GM11168 (cell line): ENCODE measurements at regions not wholly inside any gene's neighbourhood (a gene's known extent, or its start where the extent isn't known, plus 50 kb on each side); places are given as distances from the start of the nearest gene placed in this dataset.
"Not testable (repeated sequence)": the region's sequence is repeated elsewhere in the genome, so short reads cannot be mapped to it uniquely, and the experiment has no call there.

ENCODE experiments used
- in situ Hi-C: fragments of 300-500 bp; cut with MboI; formaldehyde crosslinking; loops from one replicate; pipeline ENCODE4 v1.12.0; 2022; ENCODE audit warnings: low sequenced_read_pairs; ENCODE audit not compliant: unreplicated experiment

GRCh38 chr13:66076417-66076816 lies 1153.7 kb downstream of the PCDH9 start:
- in situ Hi-C loops = no loop called here

DNA sequence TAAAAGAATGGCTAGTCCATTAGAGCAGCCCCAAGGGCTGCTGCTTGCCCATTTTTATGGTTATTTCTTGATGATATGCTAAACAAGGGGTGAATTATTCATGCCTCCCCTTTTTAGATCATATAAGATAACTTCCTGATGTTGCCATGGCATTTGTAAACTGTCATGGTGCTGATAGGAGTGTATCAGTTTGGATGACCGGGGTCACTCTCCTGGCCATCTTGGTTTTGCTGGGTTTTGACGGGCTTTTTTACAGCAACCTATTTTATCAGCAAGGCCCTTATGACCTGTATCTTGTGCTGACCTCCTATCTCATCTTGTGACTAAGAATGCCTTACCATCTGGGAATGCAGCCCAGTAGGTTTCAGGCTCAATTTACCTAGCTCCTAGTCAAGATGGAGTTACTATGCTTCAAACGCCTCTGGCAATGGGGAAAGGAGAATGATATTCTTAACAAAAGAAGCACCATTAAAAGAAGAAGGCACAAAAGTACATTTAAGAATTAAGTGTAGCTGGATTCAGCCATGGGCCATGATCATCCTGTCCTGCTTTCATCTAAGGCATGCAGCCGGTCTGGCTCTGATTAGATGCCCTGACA lies 1156.0 kb downstream of the PCDH9 start:
- in situ Hi-C loops = no loop called here

- in situ Hi-C loops = not testable (repeated sequence)
These were observed 1158.0 kb downstream of the PCDH9 start for GRCh38 chr13:66072097-66072496.

DNA sequence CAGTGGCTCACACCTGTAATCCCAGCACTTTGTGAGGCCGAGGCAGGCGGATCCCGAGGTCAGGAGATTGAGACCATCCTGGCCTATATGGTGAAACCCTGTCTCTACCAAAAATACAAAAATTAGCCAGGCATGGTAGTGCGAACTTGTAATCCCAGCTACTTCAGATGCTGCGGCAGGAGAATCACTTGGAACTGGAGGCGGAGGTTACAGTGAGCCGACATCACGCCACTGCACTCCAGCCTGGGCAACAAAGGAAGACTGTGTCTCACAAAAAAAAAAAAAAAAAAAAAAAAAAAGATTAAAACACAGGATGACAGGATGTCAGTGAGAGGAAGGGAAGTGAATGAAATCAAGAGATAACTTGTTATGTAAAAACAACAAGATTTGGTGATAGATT lies 1158.5 kb downstream of the PCDH9 start:
- in situ Hi-C loops = no loop called here

- in situ Hi-C loops = no loop called here
These were observed 1159.1 kb downstream of the PCDH9 start for GRCh38 chr13:66071029-66071428.

GRCh38 chr13:66069570-66069969 lies 1160.6 kb downstream of the PCDH9 start:
- in situ Hi-C loops = no loop called here

DNA sequence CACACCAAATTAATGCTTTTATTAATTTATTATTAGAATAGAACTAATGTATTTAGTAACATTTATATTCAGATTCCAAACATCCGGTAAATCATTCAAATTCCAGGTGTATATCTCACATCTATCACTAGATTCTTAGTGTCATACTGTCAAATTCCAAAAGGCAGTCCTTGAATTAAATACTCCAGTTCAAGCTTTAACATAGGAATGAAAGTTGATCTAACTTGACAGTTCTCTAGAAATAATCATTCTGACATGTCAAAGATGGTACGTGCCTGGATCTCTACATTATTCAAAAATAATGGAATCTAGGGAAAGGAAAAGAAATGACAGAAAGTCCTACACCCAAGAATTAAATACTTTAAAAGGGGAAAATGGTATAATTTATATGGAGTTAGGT lies 1161.5 kb downstream of the PCDH9 start:
- in situ Hi-C loops = no loop called here

DNA sequence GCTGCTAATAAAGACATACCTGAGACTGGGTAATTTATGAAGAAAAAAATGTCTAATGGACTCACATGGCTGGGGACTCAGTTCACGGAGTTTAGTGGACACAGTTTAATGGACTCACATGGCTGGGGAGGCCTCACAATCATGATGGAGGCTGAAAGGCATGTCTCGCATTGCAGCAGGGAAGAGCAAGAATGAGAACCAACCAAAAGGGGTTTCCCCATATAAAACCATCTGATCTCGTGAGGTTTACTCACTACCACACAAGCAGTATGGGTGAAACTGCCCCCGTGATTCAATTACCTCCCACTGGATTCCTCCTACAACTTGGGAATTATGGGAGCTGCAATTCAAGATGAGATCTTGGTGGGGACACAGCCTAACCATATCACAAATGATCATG lies 1181.2 kb downstream of the PCDH9 start:
- in situ Hi-C loops = no loop called here

- in situ Hi-C loops = no loop called here
These were observed 1189.6 kb downstream of the PCDH9 start for GRCh38 chr13:66040506-66040905.

DNA sequence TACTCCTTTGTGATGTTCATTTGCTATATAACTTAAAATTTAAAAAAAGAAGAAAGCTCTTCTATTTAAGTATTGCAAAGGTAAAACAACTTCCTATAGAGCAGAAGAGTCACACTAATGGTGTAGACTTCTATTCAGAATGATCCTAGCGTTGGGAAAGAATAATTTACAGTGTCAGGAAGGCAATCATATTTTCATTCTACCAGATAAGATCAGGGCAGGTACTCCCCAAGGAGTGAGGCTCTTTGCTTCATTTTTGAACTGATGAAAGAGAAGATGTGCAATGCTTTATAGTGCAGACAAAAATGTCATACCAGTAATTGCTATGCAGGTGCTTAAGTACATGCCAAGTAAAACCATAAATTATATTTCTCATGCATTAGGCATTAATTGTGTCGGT lies 1193.0 kb downstream of the PCDH9 start:
- in situ Hi-C loops = no loop called here

GRCh38 chr13:66036636-66037035 lies 1193.5 kb downstream of the PCDH9 start:
- in situ Hi-C loops = no loop called here

GRCh38 chr13:66036024-66036614 lies 1194.0 kb downstream of the PCDH9 start:
- in situ Hi-C loops = no loop called here

DNA sequence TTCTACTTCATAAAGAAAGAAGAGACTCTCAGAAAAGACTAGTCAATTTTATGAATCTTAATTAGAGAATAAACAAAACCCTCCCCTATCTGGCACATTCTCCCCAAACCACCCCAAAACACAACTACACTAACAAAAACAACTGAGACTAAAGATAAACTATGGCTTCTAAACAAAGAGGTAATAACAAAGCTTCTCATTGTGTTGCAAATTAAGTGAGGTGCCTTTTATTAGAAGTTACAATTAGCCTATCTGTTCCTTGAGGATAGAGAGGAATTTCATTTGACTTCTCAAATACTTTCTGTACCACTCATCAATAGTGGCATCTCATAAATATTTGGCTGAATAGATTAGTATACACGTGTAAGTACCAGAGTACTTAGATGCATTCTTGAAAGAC lies 1196.2 kb downstream of the PCDH9 start:
- in situ Hi-C loops = no loop called here

- in situ Hi-C loops = no loop called here
These were observed 1208.3 kb downstream of the PCDH9 start for GRCh38 chr13:66021846-66022245.

- in situ Hi-C loops = no loop called here
These were observed 1215.4 kb downstream of the PCDH9 start for GRCh38 chr13:66014771-66015170.

- in situ Hi-C loops = no loop called here
These were observed 1220.9 kb downstream of the PCDH9 start for GRCh38 chr13:66009241-66009640.

- in situ Hi-C loops = no loop called here
These were observed 1226.6 kb downstream of the PCDH9 start for GRCh38 chr13:66003558-66003957.

GRCh38 chr13:66001140-66001539 lies 1229.0 kb downstream of the PCDH9 start:
- in situ Hi-C loops = no loop called here

DNA sequence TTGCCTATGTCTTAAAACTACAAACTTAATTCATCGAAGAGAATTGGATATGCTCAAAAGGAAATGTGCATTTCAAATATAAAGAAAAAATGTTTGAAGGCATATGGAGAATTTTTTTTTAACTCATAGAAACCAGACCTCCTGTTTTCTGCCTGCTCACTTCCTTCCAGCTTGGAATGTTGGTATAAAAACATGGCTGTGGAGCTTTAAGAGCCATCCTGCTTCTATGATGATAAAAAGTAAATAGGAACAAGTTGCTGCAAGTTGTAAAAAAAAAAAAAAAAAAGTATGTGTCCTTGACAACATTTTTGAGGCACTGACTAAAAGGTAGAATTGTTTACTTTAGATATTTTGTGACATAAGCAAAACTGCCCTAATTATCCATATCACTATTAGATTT lies 1230.7 kb downstream of the PCDH9 start:
- in situ Hi-C loops = no loop called here

DNA sequence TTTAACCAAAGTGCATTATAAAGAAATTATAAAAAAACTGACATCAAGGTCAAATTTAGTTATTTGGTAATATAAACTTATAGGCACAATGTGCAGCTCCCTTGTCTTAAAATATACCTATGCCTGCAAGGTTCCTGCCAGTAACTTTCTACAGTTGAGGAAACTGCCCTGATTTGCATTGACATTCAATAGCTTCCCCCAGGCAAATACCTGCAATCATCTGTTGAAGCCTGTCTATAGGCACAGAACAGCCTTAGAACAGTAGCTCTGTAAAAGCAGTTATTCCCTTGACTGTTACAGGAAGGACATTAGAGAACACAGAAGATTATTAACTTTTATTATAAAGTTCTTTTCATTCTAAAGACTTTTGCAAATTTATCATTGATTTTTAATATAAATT lies 1239.5 kb downstream of the PCDH9 start:
- in situ Hi-C loops = no loop called here

DNA sequence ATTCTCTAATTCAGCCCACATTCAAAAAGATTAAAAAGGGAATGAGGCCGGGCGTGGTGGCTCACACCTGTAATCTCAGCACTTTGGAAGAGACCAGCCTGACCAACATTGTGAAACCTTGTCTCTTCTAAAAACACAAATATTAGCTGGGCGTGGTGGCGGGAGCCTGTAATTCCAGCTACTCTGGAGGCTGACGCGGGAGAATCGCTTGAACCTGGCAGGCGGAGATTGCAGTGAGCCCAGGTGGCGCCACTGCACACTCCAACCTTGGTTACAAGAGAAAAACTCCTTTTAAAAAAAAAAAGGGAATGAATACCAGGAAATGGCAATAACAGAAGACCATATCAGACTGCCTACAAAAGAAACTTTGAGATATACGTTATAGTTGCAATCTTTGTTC lies 1244.5 kb downstream of the PCDH9 start:
- in situ Hi-C loops = no loop called here

- in situ Hi-C loops = no loop called here
These were observed 1252.6 kb downstream of the PCDH9 start for GRCh38 chr13:65977525-65977924.
